ENCODE measurements at regions not wholly inside any gene's neighbourhood (a gene's known extent, or its start where the extent isn't known, plus 50 kb on each side); places are given as distances from the start of the nearest gene placed in this dataset.

- no peak for TF ChIP-seq ZHX1 (conservative IDR thresholded peaks at IDR 0.05; ENCODE audit: low read length)
- TF ChIP-seq POLR2H (tag; IDR thresholded peaks at IDR 0.05; ENCODE audit: low read depth), result 0 out of 2 replicates have a peak, but pooled peaks have one; percentile 22
- TF ChIP-seq FOXK1 (CRISPR knock-in tag; IDR thresholded peaks at IDR 0.05; ENCODE audit: borderline replicate concordance), result no peak
- TF ChIP-seq, protein P1, sequence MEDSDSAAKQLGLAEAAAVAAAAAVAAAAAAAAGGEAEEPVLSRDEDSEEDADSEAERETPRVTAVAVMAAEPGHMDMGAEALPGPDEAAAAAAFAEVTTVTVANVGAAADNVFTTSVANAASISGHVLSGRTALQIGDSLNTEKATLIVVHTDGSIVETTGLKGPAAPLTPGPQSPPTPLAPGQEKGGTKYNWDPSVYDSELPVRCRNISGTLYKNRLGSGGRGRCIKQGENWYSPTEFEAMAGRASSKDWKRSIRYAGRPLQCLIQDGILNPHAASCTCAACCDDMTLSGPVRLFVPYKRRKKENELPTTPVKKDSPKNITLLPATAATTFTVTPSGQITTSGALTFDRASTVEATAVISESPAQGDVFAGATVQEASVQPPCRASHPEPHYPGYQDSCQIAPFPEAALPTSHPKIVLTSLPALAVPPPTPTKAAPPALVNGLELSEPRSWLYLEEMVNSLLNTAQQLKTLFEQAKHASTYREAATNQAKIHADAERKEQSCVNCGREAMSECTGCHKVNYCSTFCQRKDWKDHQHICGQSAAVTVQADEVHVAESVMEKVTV (CRISPR knock-in tag; IDR thresholded peaks at IDR 0.05), result no peak
- no peak for TF ChIP-seq KDM5B (IDR thresholded peaks at IDR 0.05; ENCODE audit: insufficient replicate concordance, low read depth, low read length)
- no peak for TF ChIP-seq ZBTB17 (CRISPR knock-in tag; IDR thresholded peaks at IDR 0.05)
- no peak for TF ChIP-seq ZNF274 (IDR thresholded peaks at IDR 0.05; ENCODE audit: borderline replicate concordance, low read depth, low read length)
- no peak for TF ChIP-seq HDAC6 (IDR thresholded peaks at IDR 0.05; ENCODE audit: low read depth, low read length)
- no peak for TF ChIP-seq ZNF695 (CRISPR knock-in tag; IDR thresholded peaks at IDR 0.05)
- peak; percentile 28; the same call in 1 of the 2 replicates for TF ChIP-seq TEAD4 (IDR thresholded peaks at IDR 0.05; ENCODE audit: low read length)
- no peak for TF ChIP-seq TEAD4 (CRISPR knock-in tag; IDR thresholded peaks at IDR 0.05; ENCODE audit: borderline replicate concordance)
- TF ChIP-seq, protein P2, sequence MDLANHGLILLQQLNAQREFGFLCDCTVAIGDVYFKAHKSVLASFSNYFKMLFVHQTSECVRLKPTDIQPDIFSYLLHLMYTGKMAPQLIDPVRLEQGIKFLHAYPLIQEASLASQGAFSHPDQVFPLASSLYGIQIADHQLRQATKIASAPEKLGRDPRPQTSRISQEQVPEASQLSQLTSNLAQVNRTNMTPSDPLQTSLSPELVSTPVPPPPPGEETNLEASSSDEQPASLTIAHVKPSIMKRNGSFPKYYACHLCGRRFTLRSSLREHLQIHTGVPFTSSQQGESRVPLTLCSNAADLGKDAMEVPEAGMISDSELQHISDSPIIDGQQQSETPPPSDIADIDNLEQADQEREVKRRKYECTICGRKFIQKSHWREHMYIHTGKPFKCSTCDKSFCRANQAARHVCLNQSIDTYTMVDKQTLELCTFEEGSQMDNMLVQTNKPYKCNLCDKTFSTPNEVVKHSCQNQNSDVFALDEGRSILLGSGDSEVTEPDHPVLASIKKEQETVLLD (IDR thresholded peaks at IDR 0.05), result no peak
- no peak for TF ChIP-seq ZNF311 (CRISPR knock-in tag; IDR thresholded peaks at IDR 0.05)
- 0 out of 2 replicates have a peak, but pooled peaks have one; percentile 48 for TF ChIP-seq ZNF589 (CRISPR knock-in tag; IDR thresholded peaks at IDR 0.05; ENCODE audit: low read depth)
- no peak for TF ChIP-seq ZNF57 (CRISPR knock-in tag; IDR thresholded peaks at IDR 0.05)
- TF ChIP-seq ZNF175 (CRISPR knock-in tag; IDR thresholded peaks at IDR 0.05; ENCODE audit: low read depth), result peak; percentile 27; the same call in 1 of the 2 replicates
- TF ChIP-seq RBM22 (IDR thresholded peaks at IDR 0.05; ENCODE audit: low read depth, low read length, poor library complexity, severe bottlenecking), result no peak
- TF ChIP-seq NRF1 (conservative IDR thresholded peaks at IDR 0.05 in 1 of 2, IDR thresholded peaks at IDR 0.05 in 1 of 2), result peak; percentile 60
- TF ChIP-seq E2F3 (CRISPR knock-in tag; IDR thresholded peaks at IDR 0.05), result no peak
- no peak for TF ChIP-seq NR2F6 (CRISPR knock-in tag; IDR thresholded peaks at IDR 0.05)
- TF ChIP-seq ZNF766 (CRISPR knock-in tag; conservative IDR thresholded peaks at IDR 0.05), result 0 out of 2 replicates have a peak, but pooled peaks have one; percentile 51
- TF ChIP-seq ZNF561 (CRISPR knock-in tag; conservative IDR thresholded peaks at IDR 0.05), result no peak
- TF ChIP-seq ARID2 (IDR thresholded peaks at IDR 0.05), result no peak
- TF ChIP-seq ZNF79 (CRISPR knock-in tag; IDR thresholded peaks at IDR 0.05; ENCODE audit: low read depth), result no peak
- no peak for TF ChIP-seq SREBF2 (CRISPR knock-in tag; IDR thresholded peaks at IDR 0.05)
Measured at GRCh38 chr2:48165070-48165753, 149.3 kb upstream of the FOXN2 start (continued).

All from K562 (cell line).